Vagina (tissue), 2 donors: ENCODE measurements at regions not wholly inside any gene's neighbourhood (a gene's known extent, or its start where the extent isn't known, plus 50 kb on each side); places are given as distances from the start of the nearest gene placed in this dataset.

Experiments
- DNase-seq, 2 donors: peaks; one replicate each; pipeline ENCODE4 v3.0.0-alpha.2; 2017; ENCODE audit errors: extremely low spot score in 2 of 2
- H3K27ac ChIP-seq: fragments of 200-600 bp; sonication (generic); one replicate; pipeline ENCODE4 v1.5.1; 2019
- H3K27me3 ChIP-seq: fragments of 200-600 bp; sonication (generic); one replicate; pipeline ENCODE4 v1.5.1; 2019
- H3K36me3 ChIP-seq, 2 donors: fragments of 200-600 bp; sonication (generic); one replicate each; pipeline ENCODE4 v1.5.1; 2017 to 2019
- H3K4me1 ChIP-seq: fragments of 200-600 bp; sonication (generic); one replicate; pipeline ENCODE4 v1.5.1; 2019
- H3K4me3 ChIP-seq, 2 donors: fragments of 200-600 bp; sonication (generic); 1 replicate in 1 of 2; 2 replicates in 1 of 2; pipeline ENCODE4 v1.5.1; 2016 to 2019
- H3K9me3 ChIP-seq: fragments of 200-600 bp; sonication (generic); one replicate; pipeline ENCODE4 v1.5.1; 2019
- POLR2A ChIP-seq, 2 donors: fragments of 450-650 bp; IDR thresholded peaks; one replicate each; pipeline ENCODE4 v1.6.1; 2017; ENCODE audit warnings: antibody characterized with exemption in 2 of 2, mild to moderate bottlenecking in 2 of 2, moderate library complexity in 2 of 2
- POLR2AphosphoS5 ChIP-seq, 2 donors: sonication (generic); formaldehyde crosslinking; IDR thresholded peaks; one replicate each; pipeline ENCODE4 v1.9.0; 2017; ENCODE audit warnings: antibody characterized with exemption in 2 of 2, mild to moderate bottlenecking in 2 of 2, low read depth in 1 of 2; ENCODE audit not compliant: insufficient read depth in 1 of 2
- intact Hi-C: fragments of 100-400 bp; cut with DNase I; formaldehyde crosslinking; loops from one replicate; pipeline ENCODE4 v1.15.1; 2023
- TF ChIP-seq, protein P1 (sequence below), 3 experiments: fragments of 450-650 bp in 2 of 3; fragments of 200-600 bp in 1 of 3; sonication (generic) in 1 of 3; IDR thresholded peaks; one replicate each; pipeline ENCODE4 v1.5.1; 2017 to 2019; ENCODE audit warnings: antibody characterized with exemption in 3 of 3, mild to moderate bottlenecking in 2 of 3, moderate library complexity in 2 of 3

DNA sequence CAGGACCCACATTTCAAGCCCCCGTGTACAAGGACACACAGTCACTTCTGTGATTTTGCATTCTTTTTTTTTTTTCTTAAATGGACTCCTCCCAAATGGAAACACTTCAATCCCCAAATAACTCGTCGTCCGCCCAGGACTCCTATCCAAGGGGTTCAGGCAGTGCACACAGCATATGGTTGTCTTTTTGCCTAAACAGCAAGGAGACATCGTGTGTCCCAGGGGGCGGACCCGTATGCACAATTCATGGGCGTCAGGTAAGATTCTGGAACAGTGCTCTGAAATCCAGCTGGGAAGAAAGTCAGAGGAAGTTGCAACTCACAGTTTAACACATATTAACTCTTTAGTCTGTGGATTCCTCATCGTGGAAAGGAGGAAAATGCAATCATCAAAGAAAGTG, 231.3 kb downstream of the SHOX start:
- no peaks in the 10 kb centered on the region for H3K9me3 ChIP-seq
- H3K27ac ChIP-seq, result no peak overlapping the region
- H3K36me3 ChIP-seq, result no peaks in the 10 kb centered on the region
- no peaks in the 10 kb centered on the region for H3K4me1 ChIP-seq
- intact Hi-C loops, result no loop called here
- no peaks in the 10 kb centered on the region for H3K27me3 ChIP-seq
- no peak for DNase-seq
- TF ChIP-seq, protein P1, sequence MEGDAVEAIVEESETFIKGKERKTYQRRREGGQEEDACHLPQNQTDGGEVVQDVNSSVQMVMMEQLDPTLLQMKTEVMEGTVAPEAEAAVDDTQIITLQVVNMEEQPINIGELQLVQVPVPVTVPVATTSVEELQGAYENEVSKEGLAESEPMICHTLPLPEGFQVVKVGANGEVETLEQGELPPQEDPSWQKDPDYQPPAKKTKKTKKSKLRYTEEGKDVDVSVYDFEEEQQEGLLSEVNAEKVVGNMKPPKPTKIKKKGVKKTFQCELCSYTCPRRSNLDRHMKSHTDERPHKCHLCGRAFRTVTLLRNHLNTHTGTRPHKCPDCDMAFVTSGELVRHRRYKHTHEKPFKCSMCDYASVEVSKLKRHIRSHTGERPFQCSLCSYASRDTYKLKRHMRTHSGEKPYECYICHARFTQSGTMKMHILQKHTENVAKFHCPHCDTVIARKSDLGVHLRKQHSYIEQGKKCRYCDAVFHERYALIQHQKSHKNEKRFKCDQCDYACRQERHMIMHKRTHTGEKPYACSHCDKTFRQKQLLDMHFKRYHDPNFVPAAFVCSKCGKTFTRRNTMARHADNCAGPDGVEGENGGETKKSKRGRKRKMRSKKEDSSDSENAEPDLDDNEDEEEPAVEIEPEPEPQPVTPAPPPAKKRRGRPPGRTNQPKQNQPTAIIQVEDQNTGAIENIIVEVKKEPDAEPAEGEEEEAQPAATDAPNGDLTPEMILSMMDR (IDR thresholded peaks at IDR 0.05), result no peak
- TF ChIP-seq POLR2AphosphoS5 (IDR thresholded peaks at IDR 0.05; ENCODE audit: insufficient read depth in 1 of 2, low read depth in 1 of 2), result no peak
- no peak for TF ChIP-seq POLR2A (IDR thresholded peaks at IDR 0.05)
- no peak overlapping the region for H3K4me3 ChIP-seq

DNA sequence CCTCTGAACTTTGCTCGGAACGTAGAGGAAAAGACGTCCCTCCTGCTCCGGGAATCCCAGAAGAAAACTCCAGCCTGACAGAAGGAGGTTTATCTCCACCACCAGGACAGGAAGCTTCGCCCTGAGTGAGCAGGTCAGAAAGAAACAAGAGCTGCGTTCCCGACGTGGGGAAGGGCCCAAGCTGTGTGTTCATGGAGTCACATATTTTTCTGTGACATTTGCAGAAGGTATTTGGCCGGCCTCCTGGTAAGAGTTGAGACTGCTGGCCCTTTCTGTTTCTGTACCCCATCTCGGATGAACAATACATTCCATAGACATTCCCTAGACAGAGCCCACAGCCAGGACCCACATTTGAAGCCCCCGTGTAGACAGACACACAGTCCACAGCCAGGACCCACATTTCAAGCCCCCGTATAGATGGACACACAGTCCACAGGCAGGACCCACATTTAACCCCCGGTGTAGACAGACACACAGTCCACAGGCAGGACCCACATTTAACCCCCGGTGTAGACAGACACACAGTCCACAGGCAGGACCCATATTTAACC, 230.8 kb downstream of the SHOX start:
- TF ChIP-seq POLR2AphosphoS5 (IDR thresholded peaks at IDR 0.05; ENCODE audit: insufficient read depth in 1 of 2, low read depth in 1 of 2) (no peak), POLR2A (IDR thresholded peaks at IDR 0.05) (no peak)
- TF ChIP-seq, protein P1 (IDR thresholded peaks at IDR 0.05), result no peak
- Histone ChIP-seq H3K9me3 (no peaks in the 10 kb centered on the region), H3K4me1 (no peaks in the 10 kb centered on the region), H3K27me3 (no peaks in the 10 kb centered on the region), H3K4me3 (no peak overlapping the region), H3K36me3 (no peaks in the 10 kb centered on the region), H3K27ac (no peak overlapping the region)
- peak in 1 of 2 donors; percentile 49 for DNase-seq
- intact Hi-C loops, result no loop called here

DNA sequence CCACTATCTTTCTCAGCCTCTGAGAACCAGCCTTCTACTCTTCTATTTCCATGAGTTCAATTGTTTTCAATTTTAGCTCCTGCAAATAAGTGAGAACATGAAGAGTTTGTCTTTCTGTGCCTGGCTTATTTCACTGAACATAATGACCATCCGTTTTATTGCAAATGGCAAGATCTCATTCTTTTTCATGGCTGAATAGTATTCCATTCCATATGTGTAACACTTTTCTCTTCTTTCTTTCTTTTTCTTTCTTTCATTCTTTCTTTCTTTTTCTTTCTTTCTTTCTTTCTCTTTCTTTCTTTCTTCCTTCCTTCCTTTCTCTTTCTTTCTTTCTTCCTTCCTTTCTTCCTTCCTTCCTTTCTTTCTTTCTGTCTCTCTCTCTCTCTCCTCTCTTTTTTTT, 228.7 kb downstream of the SHOX start:
- no peaks in the 10 kb centered on the region for H3K27me3 ChIP-seq
- TF ChIP-seq POLR2AphosphoS5 (IDR thresholded peaks at IDR 0.05; ENCODE audit: insufficient read depth in 1 of 2, low read depth in 1 of 2) (no peak), POLR2A (IDR thresholded peaks at IDR 0.05) (no peak)
- TF ChIP-seq, protein P1 (IDR thresholded peaks at IDR 0.05), result no peak

DNA sequence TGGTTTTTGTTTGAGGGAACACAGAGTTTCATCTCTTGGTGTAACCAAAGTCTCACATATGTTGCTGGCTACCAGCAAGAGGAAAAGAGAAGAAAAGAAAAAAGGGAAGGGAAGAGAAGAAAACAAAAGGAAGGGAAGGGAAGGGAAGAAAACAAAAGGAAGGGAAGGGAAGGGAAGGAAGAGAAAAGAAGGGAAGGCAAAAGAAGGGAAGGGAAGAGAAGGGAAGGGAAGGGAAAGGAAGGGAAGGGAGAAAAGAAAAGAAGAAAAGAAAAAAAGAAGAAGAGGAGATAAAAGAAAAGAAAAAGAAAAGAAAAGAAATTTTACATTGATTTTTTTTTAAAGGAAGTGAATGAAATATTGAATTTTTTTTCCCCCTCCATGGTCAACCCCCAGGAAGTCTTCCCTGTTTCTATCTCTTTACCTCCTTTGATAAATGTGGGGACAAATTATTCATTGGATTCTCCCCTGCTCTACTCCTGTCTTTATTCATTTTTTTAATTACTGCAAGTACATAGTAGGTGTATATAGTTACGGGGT, 228.0 kb downstream of the SHOX start:
- no peak for DNase-seq
- no peaks in the 10 kb centered on the region for H3K4me1 ChIP-seq
- H3K27me3 ChIP-seq, result no peaks in the 10 kb centered on the region
- no peaks in the 10 kb centered on the region for H3K36me3 ChIP-seq
- no peaks in the 10 kb centered on the region for H3K9me3 ChIP-seq
- TF ChIP-seq POLR2A (IDR thresholded peaks at IDR 0.05) (no peak), POLR2AphosphoS5 (IDR thresholded peaks at IDR 0.05; ENCODE audit: insufficient read depth in 1 of 2, low read depth in 1 of 2) (no peak)
- TF ChIP-seq, protein P1 (IDR thresholded peaks at IDR 0.05), result no peak
- H3K4me3 ChIP-seq, result no peak overlapping the region
- H3K27ac ChIP-seq, result no peak overlapping the region
- intact Hi-C loops, result no loop called here

More for the DNA sequence above, 228.7 kb downstream of the SHOX start:
- no peak overlapping the region for H3K27ac ChIP-seq
- no peaks in the 10 kb centered on the region for H3K36me3 ChIP-seq
- no peak for DNase-seq
- no peaks in the 10 kb centered on the region for H3K4me1 ChIP-seq
- intact Hi-C loops, result no loop called here
- H3K4me3 ChIP-seq, result no peak overlapping the region
- H3K9me3 ChIP-seq, result no peaks in the 10 kb centered on the region

DNA sequence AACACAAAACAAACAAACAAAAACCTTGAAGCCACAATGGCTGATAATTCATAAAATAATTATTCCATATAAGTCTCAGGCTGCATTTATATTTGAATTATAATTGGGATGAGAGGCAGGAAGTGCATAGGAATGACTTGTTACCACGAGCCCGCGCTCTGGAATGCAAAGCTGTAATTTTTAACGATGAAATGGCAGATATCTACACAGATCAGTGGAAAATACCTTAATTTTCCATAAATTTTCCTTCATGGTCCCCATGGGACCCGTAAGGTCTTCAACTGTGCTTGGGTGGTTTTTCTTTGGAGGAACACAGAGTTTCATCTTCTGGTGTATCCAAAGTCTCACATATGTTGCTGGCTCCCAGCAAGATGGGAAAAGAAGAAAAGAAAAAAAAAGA, 226.8 kb downstream of the SHOX start:
- H3K36me3 ChIP-seq, result no peaks in the 10 kb centered on the region
- intact Hi-C loops, result no loop called here
- TF ChIP-seq POLR2A (IDR thresholded peaks at IDR 0.05), result no peak
- TF ChIP-seq, protein P1 (IDR thresholded peaks at IDR 0.05), result no peak
- TF ChIP-seq POLR2AphosphoS5 (IDR thresholded peaks at IDR 0.05; ENCODE audit: insufficient read depth in 1 of 2, low read depth in 1 of 2), result no peak
- DNase-seq, result no peak
- H3K9me3 ChIP-seq, result no peaks in the 10 kb centered on the region
- H3K4me1 ChIP-seq, result no peaks in the 10 kb centered on the region
- no peak overlapping the region for H3K27ac ChIP-seq
- no peaks in the 10 kb centered on the region for H3K27me3 ChIP-seq
- H3K4me3 ChIP-seq, result no peak overlapping the region
